NCI-H1436 (cell line): ENCODE measurements at regions not wholly inside any gene's neighbourhood (a gene's known extent, or its start where the extent isn't known, plus 50 kb on each side); places are given as distances from the start of the nearest gene placed in this dataset.

ENCODE experiments used
- DNase-seq: peaks from one replicate; lab custom pipeline; 2025; lab: John Stamatoyannopoulos, UW

DNA sequence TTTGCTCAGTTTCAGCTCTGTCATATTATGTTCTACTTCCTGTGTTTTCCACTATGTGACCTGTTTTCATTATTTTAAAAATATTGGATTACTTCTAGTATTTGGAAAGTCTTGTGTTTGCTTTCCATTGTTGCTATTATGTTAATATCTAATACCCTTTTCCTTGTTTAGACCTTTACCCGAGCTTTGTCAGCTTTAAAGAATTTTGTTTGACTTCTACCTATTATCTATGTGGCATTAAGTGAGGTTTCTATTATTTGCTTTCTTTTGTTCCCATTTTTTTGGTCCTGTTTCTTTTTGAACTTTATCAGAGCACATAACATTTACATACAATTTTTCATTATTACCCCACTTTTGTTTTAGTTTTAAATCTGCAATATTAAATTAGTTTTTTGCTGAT lies 202.7 kb downstream of the MANEA start:
- no peak for DNase-seq

DNA sequence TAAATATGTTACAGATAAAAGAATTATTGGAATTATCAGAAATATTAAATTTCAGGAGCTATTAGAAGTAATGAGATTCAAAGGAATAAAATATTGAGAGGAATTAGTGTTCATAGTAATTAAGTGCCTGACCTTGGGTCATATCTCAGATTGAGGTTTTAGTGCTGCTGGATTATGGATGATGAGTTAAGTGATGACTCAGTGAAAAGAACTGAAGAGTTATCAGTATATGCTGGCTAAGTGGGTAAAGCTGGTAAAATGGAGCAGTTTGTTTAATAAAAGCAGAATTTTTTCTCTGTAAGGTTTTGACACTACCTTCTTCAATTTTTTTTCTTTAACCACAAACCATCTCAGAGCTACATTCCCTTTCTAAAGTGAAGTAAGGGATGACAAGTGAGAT lies 206.7 kb downstream of the MANEA start:
- DNase-seq = no peak

DNA sequence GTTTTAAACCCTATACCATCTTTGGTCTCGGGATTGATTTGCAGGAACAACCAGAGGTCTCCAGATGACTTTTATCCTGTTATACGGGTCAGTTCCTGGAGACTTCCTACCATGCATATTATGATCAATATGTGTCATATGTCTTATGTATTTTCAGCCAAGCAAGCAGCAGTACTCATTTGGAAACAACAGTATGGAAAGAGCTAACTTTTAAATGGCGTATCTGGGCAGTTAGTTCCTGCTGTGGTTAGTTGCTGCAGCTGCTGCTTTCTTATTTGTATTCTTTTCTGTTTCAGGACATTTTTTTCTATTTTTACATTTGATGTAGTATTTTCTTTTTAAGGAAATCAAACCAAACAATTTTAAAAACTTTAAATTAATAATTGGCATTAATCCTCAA lies 207.5 kb downstream of the MANEA start:
- DNase-seq = no peak

GRCh38 chr6:95785785-95786184 lies 208.4 kb downstream of the MANEA start:
- no peak for DNase-seq

DNA sequence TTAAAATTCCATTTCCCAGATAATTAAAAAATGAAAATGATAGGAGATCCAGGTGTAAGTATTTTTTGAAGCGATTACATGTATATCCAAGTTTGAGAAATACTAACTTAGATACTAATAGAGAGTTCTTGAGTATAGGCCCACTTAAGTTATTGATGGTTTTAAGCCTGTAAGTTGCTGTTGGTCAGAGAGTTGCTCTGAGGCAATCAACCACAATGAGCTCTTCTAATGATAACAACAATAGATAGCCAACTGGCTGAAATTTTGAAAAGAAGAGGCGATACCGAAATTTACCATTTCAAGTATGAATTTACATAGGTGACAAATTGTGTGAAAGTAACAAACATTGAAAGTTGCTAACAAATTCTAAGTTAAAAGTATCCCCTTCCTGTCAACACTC lies 209.5 kb downstream of the MANEA start:
- DNase-seq = no peak

DNA sequence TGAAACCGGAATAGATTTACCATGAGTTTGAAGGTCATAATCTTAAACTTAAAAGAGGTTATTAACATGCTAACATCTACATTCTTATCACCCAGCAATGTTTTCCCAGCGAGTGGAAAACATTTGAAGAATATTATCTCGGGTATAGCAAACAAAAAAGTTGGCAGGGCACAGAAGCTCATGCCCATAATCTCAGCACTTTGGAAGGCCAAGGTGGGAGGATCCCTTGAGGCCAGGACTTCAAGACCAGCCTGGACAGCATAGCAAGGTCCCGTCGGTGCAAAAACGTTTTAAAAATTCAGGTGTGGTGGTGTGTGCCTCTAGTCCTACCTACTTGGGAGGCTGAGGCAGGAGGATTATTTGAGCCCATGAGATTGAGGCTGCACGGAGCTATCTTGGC lies 213.5 kb downstream of the MANEA start:
- DNase-seq = no peak

GRCh38 chr6:95794749-95795148 lies 217.4 kb downstream of the MANEA start:
- no peak for DNase-seq

DNA sequence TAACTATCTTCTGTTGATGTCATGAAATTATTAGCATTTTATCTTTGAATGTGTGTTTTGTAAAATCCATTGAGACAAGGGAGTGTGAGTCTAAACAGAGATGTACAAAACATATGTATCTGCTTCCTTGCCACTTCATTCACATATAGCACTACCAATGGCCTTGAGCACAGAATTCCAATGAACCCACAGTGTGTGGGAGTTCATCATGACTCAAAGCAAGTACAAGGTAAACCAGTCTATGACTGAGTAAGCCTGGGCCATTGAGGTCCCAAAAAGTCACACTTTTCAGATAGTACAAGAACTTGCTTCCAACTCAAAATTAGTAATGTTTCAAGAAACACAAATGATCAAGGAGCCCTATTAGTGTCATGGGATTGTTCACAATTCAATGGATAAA lies 218.6 kb downstream of the MANEA start:
- no peak for DNase-seq

- DNase-seq = no peak
Measured at GRCh38 chr6:95797054-95797453, 218.7 kb upstream of the FUT9 start.

- peak; percentile 4 for DNase-seq
Measured at GRCh38 chr6:95802978-95803377, 212.8 kb upstream of the FUT9 start.

DNA sequence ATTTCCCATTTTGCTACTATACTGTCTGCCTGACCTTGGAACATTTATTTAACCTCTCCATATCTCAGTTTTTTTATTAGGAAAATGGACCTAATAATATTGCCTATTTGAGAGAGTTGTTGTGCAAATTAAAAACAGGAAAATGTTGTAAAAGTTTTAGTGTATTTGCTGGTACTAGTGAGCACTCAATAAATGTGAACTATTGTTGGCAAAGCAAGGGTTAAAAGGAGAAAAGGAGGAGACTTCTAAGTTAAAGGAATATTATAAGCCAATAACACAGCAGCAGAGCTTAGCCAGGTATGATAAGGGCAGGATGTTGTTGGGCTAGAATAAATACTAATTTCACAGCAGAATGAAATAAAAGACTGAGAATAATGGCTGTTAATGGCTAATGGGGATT lies 211.9 kb upstream of the FUT9 start:
- no peak for DNase-seq

DNA sequence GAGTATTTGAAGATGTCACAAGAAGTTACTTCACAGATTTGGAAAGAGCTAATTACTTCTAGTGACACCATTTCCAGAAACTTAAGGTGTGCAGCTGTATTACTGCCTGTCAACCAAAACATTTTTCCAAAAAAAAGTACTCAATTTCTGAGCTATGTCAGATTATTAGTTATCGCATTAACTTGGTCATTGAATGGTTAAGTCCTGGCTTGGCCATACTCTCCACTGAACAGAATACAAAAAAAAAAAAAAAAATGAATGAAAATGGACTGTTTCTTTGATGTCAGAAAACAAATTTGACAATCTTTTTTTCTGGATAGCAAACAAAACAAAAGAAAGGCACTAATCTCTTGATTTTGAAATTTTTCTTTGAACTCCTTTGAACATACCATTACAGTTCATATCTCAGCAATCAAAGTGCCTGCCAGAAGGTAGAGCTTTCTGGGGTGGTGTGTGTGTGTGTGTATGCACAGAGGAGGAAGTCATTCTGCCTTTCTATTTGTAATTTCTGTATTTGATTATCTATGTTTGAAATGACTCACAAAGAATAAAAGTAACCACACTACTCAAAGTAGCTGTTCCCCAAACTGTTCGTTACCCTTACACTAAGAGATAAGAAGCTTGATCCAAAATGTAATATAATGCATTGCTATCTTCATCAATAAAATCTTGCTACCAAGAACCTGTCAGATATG lies 210.8 kb upstream of the FUT9 start:
- no peak for DNase-seq

GRCh38 chr6:95805699-95806098 lies 210.1 kb upstream of the FUT9 start:
- no peak for DNase-seq

DNA sequence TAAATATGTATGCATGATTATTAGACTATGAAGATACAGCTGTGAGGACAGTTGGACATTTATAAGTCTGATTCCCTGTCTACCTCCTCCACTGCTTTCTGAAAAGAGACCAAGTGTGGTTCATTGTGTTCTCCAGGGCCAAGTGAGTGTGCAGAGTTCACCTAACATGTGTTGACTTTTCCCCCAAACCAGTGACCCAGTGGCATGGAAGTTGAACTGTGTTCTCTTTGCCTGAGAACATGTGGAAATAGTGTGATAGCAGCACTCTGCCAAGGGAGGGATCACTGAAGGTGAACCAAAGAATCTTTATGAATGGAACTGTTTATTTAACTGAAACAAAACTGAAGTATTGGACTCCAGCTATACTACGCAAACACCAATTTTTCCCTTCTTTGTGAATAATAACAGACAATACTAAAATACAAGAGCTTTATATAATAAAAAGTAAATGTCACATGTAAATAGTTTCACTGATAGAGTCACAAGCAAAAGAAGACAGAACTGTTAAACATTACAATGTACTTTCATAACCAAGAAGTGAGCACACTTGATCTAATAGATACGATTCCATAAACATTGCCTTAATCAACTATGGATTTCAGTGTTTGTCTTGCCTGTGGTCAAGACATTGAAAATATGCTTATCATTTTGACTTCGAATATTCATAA lies 200.3 kb upstream of the FUT9 start:
- DNase-seq = no peak

GRCh38 chr6:95819461-95819860 lies 196.3 kb upstream of the FUT9 start:
- DNase-seq = no peak

GRCh38 chr6:95819939-95820338 lies 195.8 kb upstream of the FUT9 start:
- DNase-seq = no peak

DNA sequence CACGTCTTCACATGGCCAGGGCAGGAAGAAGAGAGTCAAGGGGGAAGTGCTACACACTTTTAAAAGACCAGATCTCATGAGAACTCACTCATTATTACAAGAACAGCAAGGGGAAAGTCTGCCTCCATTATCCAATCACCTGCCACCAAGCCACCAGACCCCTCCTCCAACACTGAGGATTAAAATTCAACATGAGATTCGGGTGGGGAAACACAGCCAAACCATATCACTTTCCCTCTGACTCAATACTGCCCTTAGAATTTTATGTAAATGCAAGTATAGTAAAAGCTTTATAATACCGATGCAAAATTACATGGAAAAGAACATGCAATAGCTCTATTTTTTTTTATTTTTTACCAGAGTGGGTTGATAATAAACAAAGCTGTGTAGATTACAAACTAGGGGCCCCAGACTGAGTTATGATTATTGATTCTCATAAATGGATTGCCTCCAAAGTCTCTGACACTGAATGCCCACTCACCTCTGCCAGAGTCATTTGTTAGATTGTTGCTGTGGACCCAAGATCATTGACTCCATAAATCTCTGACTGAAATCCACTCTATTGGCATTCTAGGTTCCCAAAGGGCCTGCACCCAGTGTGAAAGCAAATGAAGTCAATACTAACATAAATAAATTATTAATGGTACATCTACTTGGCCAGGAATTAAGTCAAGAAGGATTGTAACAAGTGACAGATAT lies 184.8 kb upstream of the FUT9 start:
- no peak for DNase-seq

- DNase-seq = no peak
Measured at GRCh38 chr6:95837890-95838289, 177.9 kb upstream of the FUT9 start.

GRCh38 chr6:95841560-95841959 lies 174.2 kb upstream of the FUT9 start:
- no peak for DNase-seq

DNA sequence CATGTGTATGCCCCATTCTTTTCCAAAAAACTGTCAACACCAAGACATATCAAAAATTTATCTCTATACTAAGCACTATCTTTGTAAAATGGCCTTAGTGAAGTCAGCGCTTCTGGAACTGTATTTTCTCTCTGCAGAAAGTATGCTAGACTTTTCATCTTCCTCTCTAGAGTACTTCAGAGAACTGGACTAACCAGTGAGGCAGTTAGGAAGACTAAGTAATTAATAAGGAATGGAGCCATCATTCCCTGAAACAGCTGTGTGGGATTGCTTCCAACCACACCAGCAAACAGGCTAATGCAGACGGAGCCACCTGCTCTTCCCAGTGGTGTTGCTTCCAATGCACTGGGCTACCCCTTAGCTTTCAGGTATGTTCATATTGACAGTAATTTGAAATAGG lies 169.1 kb upstream of the FUT9 start:
- no peak for DNase-seq

- no peak for DNase-seq
Measured at GRCh38 chr6:95847061-95847460, 168.7 kb upstream of the FUT9 start.

DNA sequence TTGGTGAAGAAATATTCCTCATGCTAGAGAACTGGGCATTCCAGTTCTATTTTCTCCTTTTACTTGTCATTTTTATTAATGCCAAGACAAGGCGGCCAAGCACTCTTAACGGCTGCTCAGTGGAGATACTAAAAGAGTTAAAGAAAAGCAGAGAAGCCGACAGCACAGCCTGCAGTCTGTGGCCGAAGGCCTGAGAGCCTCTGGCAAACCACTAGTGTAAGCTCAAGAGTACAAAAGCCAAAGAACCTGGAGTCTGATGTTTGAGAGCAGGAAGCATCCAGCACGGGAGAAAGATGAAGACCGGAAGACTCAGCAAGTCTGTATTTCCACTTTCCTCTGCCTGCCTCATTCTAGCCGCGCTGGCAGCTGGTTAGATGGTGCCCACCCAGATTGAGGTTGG lies 167.1 kb upstream of the FUT9 start:
- no peak for DNase-seq

GRCh38 chr6:95856876-95857364 lies 158.9 kb upstream of the FUT9 start:
- DNase-seq = no peak
